ENCODE measurements at regions not wholly inside any gene's neighbourhood (a gene's known extent, or its start where the extent isn't known, plus 50 kb on each side); places are given as distances from the start of the nearest gene placed in this dataset.

DNA sequence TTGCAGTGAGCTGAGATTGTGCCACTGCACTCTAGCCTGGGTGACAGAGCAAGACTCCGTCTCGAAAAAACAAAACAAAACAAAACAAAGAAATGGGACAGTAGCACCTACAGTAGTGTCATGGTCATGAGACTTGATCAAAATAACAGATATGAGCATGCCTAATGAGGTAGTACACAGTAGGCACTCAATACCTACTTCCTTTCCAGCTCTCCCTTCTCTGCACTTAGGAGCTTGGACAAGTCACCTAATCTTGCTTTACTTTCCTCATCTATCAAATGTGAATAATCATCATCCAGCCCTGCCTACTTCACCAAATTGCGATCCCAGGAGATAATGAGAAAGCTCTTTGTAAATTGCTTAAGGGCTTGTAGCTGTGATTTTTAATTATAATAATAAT, 55.4 kb upstream of the EPB41L1 start:
- Histone ChIP-seq H3K79me2 (ENCODE audit: control insufficient read depth, insufficient read depth, low read length) (no peaks in the 10 kb centered on the region), H4K20me1 (ENCODE audit: control insufficient read depth, extremely low read depth, insufficient read depth, low read length) (no peaks in the 10 kb centered on the region), H3K4me1 (ENCODE audit: control insufficient read depth, extremely low read depth, insufficient read depth, low read length) (peaks cover 16% of the 10 kb centered on the region), H2AFZ (ENCODE audit: control insufficient read depth, low read length) (no peak overlapping the region), H3K27ac (ENCODE audit: control insufficient read depth, insufficient read depth, low read length) (no peak overlapping the region), H3K4me3 (ENCODE audit: control insufficient read depth in 2 of 3, extremely low read depth in 1 of 3, insufficient read depth in 2 of 3, low read depth in 1 of 3, low read length in 3 of 3) (no peak overlapping the region), H3K9ac (ENCODE audit: control insufficient read depth, extremely low read depth, insufficient read depth, low read length) (no peak overlapping the region), H3K4me2 (ENCODE audit: control insufficient read depth, extremely low read depth, insufficient read depth, low read depth, low read length) (no peak overlapping the region), H3K9me3 (ENCODE audit: control insufficient read depth, low read depth, low read length) (no peaks in the 10 kb centered on the region), H3K36me3 (ENCODE audit: control insufficient read depth in 2 of 2, extremely low read depth in 1 of 2, insufficient read depth in 2 of 2, low read length in 2 of 2) (no peaks in the 10 kb centered on the region), H3K9me1 (ENCODE audit: control insufficient read depth, extremely low read depth, insufficient read depth, low read length) (no peaks in the 10 kb centered on the region), H3K27me3 (ENCODE audit: control insufficient read depth, extremely low read depth, insufficient read depth, low read length) (no peaks in the 10 kb centered on the region)
- DNase-seq (ENCODE audit: low read depth, low spot score): no peak
- no peak for FAIRE-seq
- TF ChIP-seq, protein P1, sequence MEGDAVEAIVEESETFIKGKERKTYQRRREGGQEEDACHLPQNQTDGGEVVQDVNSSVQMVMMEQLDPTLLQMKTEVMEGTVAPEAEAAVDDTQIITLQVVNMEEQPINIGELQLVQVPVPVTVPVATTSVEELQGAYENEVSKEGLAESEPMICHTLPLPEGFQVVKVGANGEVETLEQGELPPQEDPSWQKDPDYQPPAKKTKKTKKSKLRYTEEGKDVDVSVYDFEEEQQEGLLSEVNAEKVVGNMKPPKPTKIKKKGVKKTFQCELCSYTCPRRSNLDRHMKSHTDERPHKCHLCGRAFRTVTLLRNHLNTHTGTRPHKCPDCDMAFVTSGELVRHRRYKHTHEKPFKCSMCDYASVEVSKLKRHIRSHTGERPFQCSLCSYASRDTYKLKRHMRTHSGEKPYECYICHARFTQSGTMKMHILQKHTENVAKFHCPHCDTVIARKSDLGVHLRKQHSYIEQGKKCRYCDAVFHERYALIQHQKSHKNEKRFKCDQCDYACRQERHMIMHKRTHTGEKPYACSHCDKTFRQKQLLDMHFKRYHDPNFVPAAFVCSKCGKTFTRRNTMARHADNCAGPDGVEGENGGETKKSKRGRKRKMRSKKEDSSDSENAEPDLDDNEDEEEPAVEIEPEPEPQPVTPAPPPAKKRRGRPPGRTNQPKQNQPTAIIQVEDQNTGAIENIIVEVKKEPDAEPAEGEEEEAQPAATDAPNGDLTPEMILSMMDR (optimal IDR thresholded peaks at IDR 0.05 in 1 of 3, IDR thresholded peaks at IDR 0.05 in 1 of 3, conservative IDR thresholded peaks at IDR 0.05 in 1 of 3; ENCODE audit: extremely low read depth in 1 of 3, insufficient read depth in 2 of 3, low read length in 3 of 3): no peak
- TF ChIP-seq EZH2 (IDR thresholded peaks at IDR 0.05; ENCODE audit: low read length): no peak
- dilution Hi-C loops (cut with MboI; ENCODE audit: extremely low pct_ligation_motif_present, low sequenced_read_pairs): no loop called here

DNA sequence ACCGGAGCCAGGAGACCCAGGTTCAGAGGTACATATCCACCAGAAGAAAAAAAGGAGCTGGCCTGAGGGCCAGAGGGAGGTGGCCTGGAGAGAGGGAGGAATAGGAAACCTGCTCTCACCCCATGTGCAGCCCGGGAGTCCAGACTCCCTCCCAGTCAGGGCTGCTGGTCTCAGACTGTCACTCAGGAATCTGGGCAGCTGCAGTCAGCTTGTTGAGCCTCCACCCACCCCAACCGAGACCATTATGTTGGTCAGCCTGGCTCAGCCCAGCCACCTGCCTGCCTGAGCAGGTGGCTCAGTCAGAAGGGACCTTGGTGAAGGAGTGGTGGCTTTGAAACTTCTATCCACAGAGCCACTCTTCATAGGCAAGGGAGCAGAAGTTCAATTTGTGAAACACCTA, 53.3 kb upstream of the EPB41L1 start:
- dilution Hi-C loops (cut with MboI; ENCODE audit: extremely low pct_ligation_motif_present, low sequenced_read_pairs): no loop called here
- peaks cover 16% of the 10 kb centered on the region for H3K4me1 ChIP-seq (ENCODE audit: control insufficient read depth, extremely low read depth, insufficient read depth, low read length)
- H3K79me2 ChIP-seq (ENCODE audit: control insufficient read depth, insufficient read depth, low read length): no peaks in the 10 kb centered on the region
- H3K4me2 ChIP-seq (ENCODE audit: control insufficient read depth, extremely low read depth, insufficient read depth, low read depth, low read length): no peak overlapping the region
- DNase-seq (ENCODE audit: low read depth, low spot score) (no peak), FAIRE-seq (no peak)
- H3K36me3 ChIP-seq (ENCODE audit: control insufficient read depth in 2 of 2, extremely low read depth in 1 of 2, insufficient read depth in 2 of 2, low read length in 2 of 2): no peaks in the 10 kb centered on the region
- no peak overlapping the region for H3K4me3 ChIP-seq (ENCODE audit: control insufficient read depth in 2 of 3, extremely low read depth in 1 of 3, insufficient read depth in 2 of 3, low read depth in 1 of 3, low read length in 3 of 3)
- H3K9ac ChIP-seq (ENCODE audit: control insufficient read depth, extremely low read depth, insufficient read depth, low read length): no peak overlapping the region
- H3K27ac ChIP-seq (ENCODE audit: control insufficient read depth, insufficient read depth, low read length): no peak overlapping the region
- no peaks in the 10 kb centered on the region for H3K9me3 ChIP-seq (ENCODE audit: control insufficient read depth, low read depth, low read length)
- TF ChIP-seq, protein P1 (optimal IDR thresholded peaks at IDR 0.05 in 1 of 3, IDR thresholded peaks at IDR 0.05 in 1 of 3, conservative IDR thresholded peaks at IDR 0.05 in 1 of 3; ENCODE audit: extremely low read depth in 1 of 3, insufficient read depth in 2 of 3, low read length in 3 of 3): no peak
- TF ChIP-seq EZH2 (IDR thresholded peaks at IDR 0.05; ENCODE audit: low read length): no peak
- no peak overlapping the region for H2AFZ ChIP-seq (ENCODE audit: control insufficient read depth, low read length)
- no peaks in the 10 kb centered on the region for H3K9me1 ChIP-seq (ENCODE audit: control insufficient read depth, extremely low read depth, insufficient read depth, low read length)
- H3K27me3 ChIP-seq (ENCODE audit: control insufficient read depth, extremely low read depth, insufficient read depth, low read length): no peaks in the 10 kb centered on the region
- H4K20me1 ChIP-seq (ENCODE audit: control insufficient read depth, extremely low read depth, insufficient read depth, low read length): no peaks in the 10 kb centered on the region

Data from keratinocyte (primary cell).